ENCODE measurements at regions not wholly inside any gene's neighbourhood (a gene's known extent, or its start where the extent isn't known, plus 50 kb on each side); places are given as distances from the start of the nearest gene placed in this dataset.

- TF ChIP-seq CTCF (IDR thresholded peaks at IDR 0.05): no peak
- no peak for DNase-seq (ENCODE audit: low spot score)
- peak; percentile 30 for ATAC-seq (ENCODE audit: low FRiP score)
These were observed 152.9 kb upstream of the MYOCD start for GRCh38 chr17:12512694-12513355.

GRCh38 chr17:12514596-12514995 lies 151.1 kb upstream of the MYOCD start:
- ATAC-seq (ENCODE audit: low FRiP score) (no peak), DNase-seq (ENCODE audit: low spot score) (no peak)
- TF ChIP-seq CTCF (IDR thresholded peaks at IDR 0.05): no peak

- no peak for TF ChIP-seq CTCF (IDR thresholded peaks at IDR 0.05)
- DNase-seq (ENCODE audit: low spot score): no peak
These were observed 145.6 kb upstream of the MYOCD start for GRCh38 chr17:12519956-12520594.

DNA sequence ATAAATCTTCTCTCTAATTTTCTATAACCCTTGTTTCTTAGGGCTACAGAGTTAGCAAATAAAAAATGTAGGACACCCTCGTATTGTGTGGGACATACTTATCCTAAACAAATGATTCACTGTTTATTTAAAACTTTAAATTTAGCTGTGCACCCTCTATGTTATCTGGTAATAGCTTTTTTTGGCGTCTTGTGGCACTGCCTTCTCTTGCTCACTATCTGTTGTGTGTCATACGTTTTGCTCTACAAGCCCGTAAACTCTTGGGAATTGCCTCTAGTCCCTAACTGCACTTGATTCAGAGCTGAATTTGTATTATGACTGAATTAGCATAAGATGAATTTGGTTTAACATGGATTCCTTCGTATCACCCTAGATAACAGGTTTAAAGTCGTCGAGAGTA lies 144.3 kb upstream of the MYOCD start:
- DNase-seq (ENCODE audit: low spot score) (no peak), ATAC-seq (ENCODE audit: low FRiP score) (no peak)
- TF ChIP-seq CTCF (IDR thresholded peaks at IDR 0.05): no peak

More at GRCh38 chr17:12519956-12520594, 145.6 kb upstream of the MYOCD start:
- no peak for ATAC-seq (ENCODE audit: low FRiP score)

- TF ChIP-seq CTCF (IDR thresholded peaks at IDR 0.05): no peak
- ATAC-seq (ENCODE audit: low FRiP score): no peak
- DNase-seq (ENCODE audit: low spot score): no peak
These were observed 143.4 kb upstream of the MYOCD start for GRCh38 chr17:12522336-12522735.

DNA sequence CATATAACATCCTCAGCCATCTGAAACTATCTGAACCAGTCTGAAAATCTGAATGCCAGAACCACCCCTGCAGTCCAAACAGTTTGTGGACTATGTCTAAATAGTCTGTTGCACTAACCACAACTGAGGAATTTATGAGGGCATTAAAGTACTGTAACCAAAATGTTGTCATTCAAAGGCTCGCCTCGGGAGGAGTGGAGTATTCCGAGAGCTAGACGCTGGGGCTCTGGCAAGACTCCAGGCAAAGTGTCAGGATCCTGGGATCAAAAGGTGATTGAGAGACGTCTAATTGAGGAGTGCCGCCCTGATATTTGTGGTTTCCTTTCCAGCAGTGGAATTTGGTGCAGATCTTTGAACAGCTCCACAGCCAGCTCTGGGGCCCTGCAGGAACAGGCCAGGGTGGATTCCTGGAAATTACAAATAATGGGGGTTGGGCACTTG lies 142.9 kb upstream of the MYOCD start:
- DNase-seq (ENCODE audit: low spot score): no peak
- ATAC-seq (ENCODE audit: low FRiP score): no peak
- TF ChIP-seq CTCF (IDR thresholded peaks at IDR 0.05): no peak

- ATAC-seq (ENCODE audit: low FRiP score): no peak
- no peak for TF ChIP-seq CTCF (IDR thresholded peaks at IDR 0.05)
These were observed 142.4 kb upstream of the MYOCD start for GRCh38 chr17:12523244-12523643.

More at GRCh38 chr17:12523244-12523643, 142.4 kb upstream of the MYOCD start:
- no peak for DNase-seq (ENCODE audit: low spot score)
